HCEC 1CT (cell line): ENCODE measurements at regions not wholly inside any gene's neighbourhood (a gene's known extent, or its start where the extent isn't known, plus 50 kb on each side); places are given as distances from the start of the nearest gene placed in this dataset.

ENCODE experiments used
- DNase-seq: peaks from one replicate; pipeline ENCODE4 v3.0.0-alpha.2; 2017

- DNase-seq = no peak
These were observed 95.7 kb upstream of the ARL4C start for GRCh38 chr2:234592541-234592940.

- no peak for DNase-seq
These were observed 93.2 kb upstream of the ARL4C start for GRCh38 chr2:234590076-234590475.

GRCh38 chr2:234588054-234588430, 91.2 kb upstream of the ARL4C start:
- no peak for DNase-seq

- peak; percentile 13 for DNase-seq
These were observed 90.6 kb upstream of the ARL4C start for GRCh38 chr2:234587341-234588053.

- DNase-seq = no peak
These were observed 86.5 kb upstream of the ARL4C start for GRCh38 chr2:234583331-234583730.

- no peak for DNase-seq
These were observed 83.8 kb upstream of the ARL4C start for GRCh38 chr2:234580686-234581085.

GRCh38 chr2:234579231-234579962, 82.5 kb upstream of the ARL4C start:
- peak; percentile 32 for DNase-seq

- no peak for DNase-seq
These were observed 81.5 kb upstream of the ARL4C start for GRCh38 chr2:234578389-234578788.

- DNase-seq = no peak
These were observed 80.3 kb upstream of the ARL4C start for GRCh38 chr2:234577191-234577590.

- DNase-seq = no peak
These were observed 74.9 kb upstream of the ARL4C start for GRCh38 chr2:234571620-234572407.

- DNase-seq = no peak
These were observed 73.6 kb upstream of the ARL4C start for GRCh38 chr2:234570476-234570875.

- no peak for DNase-seq
These were observed 73.0 kb upstream of the ARL4C start for GRCh38 chr2:234569776-234570430.

- no peak for DNase-seq
These were observed 69.7 kb upstream of the ARL4C start for GRCh38 chr2:234566622-234567021.

- DNase-seq = no peak
These were observed 69.2 kb upstream of the ARL4C start for GRCh38 chr2:234565842-234566619.

- no peak for DNase-seq
These were observed 68.3 kb upstream of the ARL4C start for GRCh38 chr2:234565201-234565600.

- peak; percentile 45 for DNase-seq
These were observed 67.8 kb upstream of the ARL4C start for GRCh38 chr2:234564699-234565098.

GRCh38 chr2:234559609-234560008, 62.7 kb upstream of the ARL4C start:
- DNase-seq = no peak

- DNase-seq = no peak
These were observed 61.8 kb upstream of the ARL4C start for GRCh38 chr2:234558642-234559041.

GRCh38 chr2:234556848-234557573, 60.1 kb upstream of the ARL4C start:
- DNase-seq = peak; percentile 14

- no peak for DNase-seq
These were observed 58.9 kb upstream of the ARL4C start for GRCh38 chr2:234555616-234556249.

GRCh38 chr2:234555161-234555560, 58.3 kb upstream of the ARL4C start:
- DNase-seq = no peak
